GM23248 (cell line): ENCODE measurements at regions not wholly inside any gene's neighbourhood (a gene's known extent, or its start where the extent isn't known, plus 50 kb on each side); places are given as distances from the start of the nearest gene placed in this dataset.

Source experiments
- DNase-seq: peaks from one replicate; pipeline ENCODE4 v3.0.0-alpha.2; 2015
- H2AFZ ChIP-seq: fragments of 200-600 bp; sonication (generic); 2 replicates; pipeline ENCODE4 v1.6.1; 2016; ENCODE audit warnings: antibody characterized with exemption
- H3F3A ChIP-seq: fragments of 200-600 bp; sonication (generic); 2 replicates; pipeline ENCODE4 v1.6.1; 2016; ENCODE audit warnings: mild to moderate bottlenecking, antibody characterized with exemption, mixed run types; ENCODE audit not compliant: insufficient read depth
- H3K27ac ChIP-seq: fragments of 200-600 bp; sonication (generic); 2 replicates; pipeline ENCODE4 v1.5.1; 2016; ENCODE audit warnings: mild to moderate bottlenecking
- H3K27me3 ChIP-seq: fragments of 200-600 bp; sonication (generic); replicated peaks from 2 replicates; pipeline ENCODE4 v1.6.1; 2016; ENCODE audit warnings: mild to moderate bottlenecking; ENCODE audit not compliant: insufficient read depth
- H3K36me3 ChIP-seq: fragments of 200-600 bp; sonication (generic); 2 replicates; pipeline ENCODE4 v1.6.1; 2016; ENCODE audit warnings: low read depth, mild to moderate bottlenecking
- H3K4me1 ChIP-seq: fragments of 200-600 bp; sonication (generic); 2 replicates; pipeline ENCODE4 v1.6.1; 2016; ENCODE audit warnings: mild to moderate bottlenecking; ENCODE audit not compliant: insufficient read depth
- H3K4me2 ChIP-seq: fragments of 200-600 bp; sonication (generic); one replicate; pipeline ENCODE4 v1.6.1; 2016; ENCODE audit warnings: mild to moderate bottlenecking; ENCODE audit not compliant: unreplicated experiment
- H3K4me3 ChIP-seq: fragments of 200-600 bp; sonication (generic); 2 replicates; pipeline ENCODE4 v1.5.1; 2016; ENCODE audit warnings: mild to moderate bottlenecking
- H3K79me2 ChIP-seq: fragments of 200-600 bp; sonication (generic); 2 replicates; pipeline ENCODE4 v1.6.1; 2016; ENCODE audit warnings: mild to moderate bottlenecking; ENCODE audit not compliant: insufficient read depth
- H3K9ac ChIP-seq: fragments of 200-600 bp; sonication (generic); 2 replicates; pipeline ENCODE4 v1.6.1; 2016; ENCODE audit warnings: mild to moderate bottlenecking
- H3K9me2 ChIP-seq: fragments of 200-600 bp; sonication (generic); 2 replicates; pipeline ENCODE4 v1.6.1; 2016; ENCODE audit warnings: mixed run types, mild to moderate bottlenecking, moderate library complexity; ENCODE audit not compliant: insufficient read depth
- H3K9me3 ChIP-seq: fragments of 200-600 bp; sonication (generic); one replicate; pipeline ENCODE4 v1.6.1; 2017; ENCODE audit warnings: low read depth
- H4K20me1 ChIP-seq: fragments of 200-600 bp; sonication (generic); 2 replicates; pipeline ENCODE4 v1.6.0; 2016; ENCODE audit not compliant: insufficient read depth
- EZH2 ChIP-seq: fragments of 200-600 bp; sonication (generic); IDR thresholded peaks from 2 replicates; pipeline ENCODE4 v1.6.1; 2018; ENCODE audit warnings: antibody characterized with exemption, mild to moderate bottlenecking; ENCODE audit not compliant: insufficient read depth, poor library complexity, severe bottlenecking
- EZH2phosphoT487 ChIP-seq: fragments of 200-600 bp; sonication (generic); IDR thresholded peaks from 2 replicates; pipeline ENCODE4 v1.6.1; 2018; ENCODE audit warnings: antibody characterized with exemption, moderate library complexity, mild to moderate bottlenecking, low read depth; ENCODE audit not compliant: insufficient read depth
- WGBS, 2 experiments: methylation state at CpG; one replicate each; pipeline ENCODE4 v1.1.6; 2015 to 2017; ENCODE audit warnings: low lambda C conversion rate in 2 of 2, low coverage in 1 of 2; ENCODE audit errors: missing lambda C conversion rate in 2 of 2; 5-methylcytosine and 5-hydroxymethylcytosine counted together
- in situ Hi-C: fragments of 300-500 bp; cut with MboI; formaldehyde crosslinking; loops from 2 replicates; pipeline ENCODE4 v1.15.0; 2020

DNA sequence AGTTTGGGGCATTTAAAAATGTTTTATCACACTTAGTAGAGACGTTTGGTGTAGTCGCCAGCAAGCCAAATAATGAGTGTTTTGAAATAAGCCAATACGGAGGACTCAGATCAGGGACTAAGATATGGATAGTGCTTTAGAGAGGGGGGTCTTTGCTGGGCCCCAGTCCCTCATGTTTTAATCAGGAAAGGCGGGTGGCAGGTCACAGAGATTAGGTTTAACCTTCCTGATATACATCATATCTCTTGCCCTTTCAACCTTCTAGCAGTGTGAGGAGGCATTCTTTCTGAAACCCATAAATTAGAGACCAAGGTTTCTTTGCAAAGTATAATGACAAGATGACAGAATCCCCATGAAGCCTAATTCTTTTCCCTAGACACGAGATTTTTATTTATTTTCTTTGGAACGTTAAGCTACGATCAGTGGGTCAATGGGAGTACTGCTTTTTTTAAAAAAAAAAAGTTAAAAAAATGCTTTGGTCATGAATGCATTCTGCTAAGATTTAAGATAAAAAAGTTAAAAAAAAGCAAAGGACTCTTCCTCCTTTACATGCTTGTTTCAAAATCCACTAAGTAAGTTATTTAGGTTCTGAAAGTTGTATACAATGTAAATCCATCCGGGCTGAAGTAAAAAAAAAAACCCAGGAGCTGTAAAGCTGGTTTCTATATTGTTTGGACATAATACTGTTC, 572.1 kb upstream of the SALL1 start:
- H3K27ac ChIP-seq: no peak overlapping the region
- no peaks in the 10 kb centered on the region for H3K4me1 ChIP-seq
- no peak for DNase-seq
- in situ Hi-C loops: no loop called here
- H3K4me3 ChIP-seq: no peak overlapping the region
- no peaks in the 10 kb centered on the region for H3K79me2 ChIP-seq
- no peaks in the 10 kb centered on the region for H3K9me2 ChIP-seq
- no peaks in the 10 kb centered on the region for H3F3A ChIP-seq
- no peaks in the 10 kb centered on the region for H3K9me3 ChIP-seq
- no peaks in the 10 kb centered on the region for H3K36me3 ChIP-seq
- H3K27me3 ChIP-seq: no peaks in the 10 kb centered on the region
- H2AFZ ChIP-seq: no peak overlapping the region
- H4K20me1 ChIP-seq: no peaks in the 10 kb centered on the region
- no peak overlapping the region for H3K9ac ChIP-seq
- WGBS, 2 experiments: 26 to 35% methylated on average over 8 of the region's 8 CpGs
- no peak overlapping the region for H3K4me2 ChIP-seq
- no peak for TF ChIP-seq EZH2phosphoT487
- no peak for TF ChIP-seq EZH2

DNA sequence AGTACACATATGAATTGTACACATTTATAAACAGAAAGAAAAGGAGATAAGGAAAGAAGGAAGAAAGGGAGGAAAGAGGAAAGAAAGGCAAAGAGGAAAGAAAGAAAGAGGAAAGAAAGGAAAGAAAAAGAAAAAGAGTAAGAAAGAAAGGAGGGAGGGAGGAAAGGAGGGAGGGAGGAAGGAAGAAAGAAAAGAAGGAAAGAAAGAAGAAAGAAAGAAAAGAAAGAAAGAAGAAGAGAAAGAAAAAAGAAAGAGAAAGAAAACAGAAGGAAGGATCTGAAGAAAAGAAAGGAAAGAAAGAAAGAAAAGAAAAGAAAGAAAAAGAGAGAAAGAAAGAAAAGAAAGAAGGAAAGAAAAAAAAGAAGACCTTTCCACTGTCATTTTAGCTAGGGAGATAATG, 571.4 kb upstream of the SALL1 start:
- no peaks in the 10 kb centered on the region for H3K4me1 ChIP-seq
- no peaks in the 10 kb centered on the region for H3F3A ChIP-seq
- no peak overlapping the region for H3K4me3 ChIP-seq
- no peak overlapping the region for H2AFZ ChIP-seq
- H3K27me3 ChIP-seq: no peaks in the 10 kb centered on the region
- H3K9me2 ChIP-seq: no peaks in the 10 kb centered on the region
- H3K9ac ChIP-seq: no peak overlapping the region
- in situ Hi-C loops: no loop called here
- no peak overlapping the region for H3K27ac ChIP-seq
- no peaks in the 10 kb centered on the region for H4K20me1 ChIP-seq
- no peak overlapping the region for H3K4me2 ChIP-seq
- TF ChIP-seq EZH2 (no peak), EZH2phosphoT487 (no peak)
- H3K36me3 ChIP-seq: no peaks in the 10 kb centered on the region
- H3K9me3 ChIP-seq: no peaks in the 10 kb centered on the region
- H3K79me2 ChIP-seq: no peaks in the 10 kb centered on the region
- no peak for DNase-seq

DNA sequence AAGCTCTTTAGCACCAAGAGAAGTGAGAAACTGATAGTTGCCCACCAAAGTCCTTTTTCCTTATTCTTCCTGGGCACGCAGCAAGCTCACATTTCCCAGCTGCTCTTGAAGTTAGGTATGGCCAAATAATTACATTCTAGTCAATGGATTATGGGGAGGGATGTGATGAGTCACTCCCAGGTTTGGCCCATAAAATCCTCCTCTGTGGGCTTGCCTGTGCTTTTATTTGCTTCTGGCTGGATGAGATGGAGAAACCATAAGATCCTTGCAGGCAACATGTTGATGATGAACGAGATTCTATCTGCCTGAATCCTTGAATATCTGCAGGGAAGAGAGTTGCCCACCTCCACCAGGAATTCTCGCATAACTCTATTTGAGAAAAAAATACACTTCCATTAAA, 568.3 kb upstream of the SALL1 start:
- 58 to 68% methylated on average over 3 of the region's 3 CpGs for WGBS, 2 experiments
- Histone ChIP-seq H3K4me1 (no peaks in the 10 kb centered on the region), H3K4me2 (no peak overlapping the region), H3F3A (no peaks in the 10 kb centered on the region), H2AFZ (no peak overlapping the region), H3K36me3 (no peaks in the 10 kb centered on the region), H3K9me2 (no peaks in the 10 kb centered on the region), H3K9me3 (no peaks in the 10 kb centered on the region), H3K9ac (no peak overlapping the region), H3K4me3 (no peak overlapping the region), H4K20me1 (no peaks in the 10 kb centered on the region), H3K79me2 (no peaks in the 10 kb centered on the region), H3K27ac (no peak overlapping the region), H3K27me3 (no peaks in the 10 kb centered on the region)
- no peak for DNase-seq
- TF ChIP-seq EZH2phosphoT487 (no peak), EZH2 (no peak)
- in situ Hi-C loops: no loop called here

DNA sequence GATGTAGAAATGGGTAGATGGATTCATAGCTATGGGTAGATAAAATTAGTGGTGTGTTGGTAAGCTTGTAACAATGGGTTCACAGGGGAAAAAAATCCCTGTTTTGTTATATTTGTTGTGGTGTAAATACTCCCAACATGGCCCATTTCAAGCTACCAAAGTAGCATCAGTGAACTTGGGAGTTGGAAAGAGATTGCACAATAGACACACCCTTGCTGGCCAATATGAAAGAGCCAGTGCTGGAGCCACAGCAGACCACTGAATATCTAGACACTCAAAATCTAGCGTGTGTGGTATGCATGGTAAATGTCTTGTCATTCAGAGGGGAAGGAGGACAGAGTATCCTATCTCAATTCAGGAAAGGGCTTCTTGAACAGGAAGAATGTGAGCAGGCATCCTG, 565.1 kb upstream of the SALL1 start:
- Histone ChIP-seq H4K20me1 (no peaks in the 10 kb centered on the region), H3K9me3 (no peaks in the 10 kb centered on the region), H3K4me3 (no peak overlapping the region), H3F3A (no peaks in the 10 kb centered on the region), H3K9me2 (no peaks in the 10 kb centered on the region), H3K79me2 (no peaks in the 10 kb centered on the region), H3K9ac (no peak overlapping the region), H3K27me3 (no peaks in the 10 kb centered on the region), H3K27ac (no peak overlapping the region), H3K4me1 (no peaks in the 10 kb centered on the region), H3K4me2 (no peak overlapping the region), H2AFZ (no peak overlapping the region), H3K36me3 (no peaks in the 10 kb centered on the region)
- DNase-seq: no peak
- 27 to 44% methylated on average over 1 of the region's 1 CpG for WGBS, 2 experiments
- TF ChIP-seq EZH2phosphoT487: no peak
- no peak for TF ChIP-seq EZH2
- in situ Hi-C loops: no loop called here

DNA sequence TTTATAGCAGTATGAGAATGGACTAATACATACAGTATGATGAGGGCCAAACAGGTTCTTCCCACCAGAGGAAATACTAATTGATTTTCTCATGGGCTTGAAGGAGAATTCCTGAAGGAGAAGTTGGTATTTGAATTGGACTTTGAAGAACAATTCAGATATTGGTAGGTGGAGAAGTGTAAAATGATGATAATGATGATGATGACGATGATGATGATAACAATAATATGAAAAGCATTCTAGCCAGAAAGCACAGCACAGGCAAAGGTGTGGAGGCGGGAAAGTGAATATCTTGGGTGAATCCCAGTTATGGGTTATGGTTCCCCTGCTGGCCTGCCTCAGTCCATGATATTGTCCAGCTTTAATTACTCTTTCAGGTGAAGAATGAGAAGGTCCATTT, 562.4 kb upstream of the SALL1 start:
- Histone ChIP-seq H3K9ac (no peak overlapping the region), H3K9me2 (no peaks in the 10 kb centered on the region), H3K4me3 (no peak overlapping the region), H3K79me2 (no peaks in the 10 kb centered on the region), H3F3A (no peaks in the 10 kb centered on the region), H3K9me3 (no peaks in the 10 kb centered on the region), H4K20me1 (no peaks in the 10 kb centered on the region), H3K4me2 (no peak overlapping the region), H3K36me3 (no peaks in the 10 kb centered on the region), H3K27me3 (no peaks in the 10 kb centered on the region), H2AFZ (no peak overlapping the region), H3K27ac (no peak overlapping the region), H3K4me1 (no peaks in the 10 kb centered on the region)
- TF ChIP-seq EZH2: no peak
- no peak for TF ChIP-seq EZH2phosphoT487
- DNase-seq: no peak
- in situ Hi-C loops: no loop called here
- WGBS, 2 experiments: 54% methylated on average over 2 of the region's 2 CpGs
